ENCODE measurements at regions not wholly inside any gene's neighbourhood (a gene's known extent, or its start where the extent isn't known, plus 50 kb on each side); places are given as distances from the start of the nearest gene placed in this dataset.

DNA sequence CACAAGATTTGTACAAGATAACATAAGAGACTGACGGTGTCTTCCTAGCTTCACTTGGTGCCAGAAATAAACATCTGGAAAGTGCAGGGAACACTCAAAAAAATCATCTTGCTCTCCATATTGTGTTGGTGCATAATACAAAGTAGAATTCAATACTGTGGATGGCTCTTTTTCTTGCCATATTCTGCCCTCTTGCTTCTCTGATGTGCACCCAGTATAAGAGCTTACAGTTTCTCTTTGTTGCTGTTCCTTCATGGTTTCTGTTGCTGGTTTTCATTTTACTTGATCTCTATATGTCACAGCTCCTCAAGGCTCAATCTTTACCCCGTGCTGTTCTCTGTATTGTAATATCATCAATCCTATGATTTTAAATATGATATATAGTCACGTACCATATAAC is 528.5 kb upstream of the ZP4 start:
- TF ChIP-seq, protein P1, sequence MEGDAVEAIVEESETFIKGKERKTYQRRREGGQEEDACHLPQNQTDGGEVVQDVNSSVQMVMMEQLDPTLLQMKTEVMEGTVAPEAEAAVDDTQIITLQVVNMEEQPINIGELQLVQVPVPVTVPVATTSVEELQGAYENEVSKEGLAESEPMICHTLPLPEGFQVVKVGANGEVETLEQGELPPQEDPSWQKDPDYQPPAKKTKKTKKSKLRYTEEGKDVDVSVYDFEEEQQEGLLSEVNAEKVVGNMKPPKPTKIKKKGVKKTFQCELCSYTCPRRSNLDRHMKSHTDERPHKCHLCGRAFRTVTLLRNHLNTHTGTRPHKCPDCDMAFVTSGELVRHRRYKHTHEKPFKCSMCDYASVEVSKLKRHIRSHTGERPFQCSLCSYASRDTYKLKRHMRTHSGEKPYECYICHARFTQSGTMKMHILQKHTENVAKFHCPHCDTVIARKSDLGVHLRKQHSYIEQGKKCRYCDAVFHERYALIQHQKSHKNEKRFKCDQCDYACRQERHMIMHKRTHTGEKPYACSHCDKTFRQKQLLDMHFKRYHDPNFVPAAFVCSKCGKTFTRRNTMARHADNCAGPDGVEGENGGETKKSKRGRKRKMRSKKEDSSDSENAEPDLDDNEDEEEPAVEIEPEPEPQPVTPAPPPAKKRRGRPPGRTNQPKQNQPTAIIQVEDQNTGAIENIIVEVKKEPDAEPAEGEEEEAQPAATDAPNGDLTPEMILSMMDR (IDR thresholded peaks at IDR 0.05; ENCODE audit: insufficient read depth, low read length, poor library complexity, severe bottlenecking): no peak
- no peak for TF ChIP-seq EZH2phosphoT487 (conservative IDR thresholded peaks at IDR 0.05; ENCODE audit: low read length)
